T-cell (primary cell): ENCODE measurements at regions not wholly inside any gene's neighbourhood (a gene's known extent, or its start where the extent isn't known, plus 50 kb on each side); places are given as distances from the start of the nearest gene placed in this dataset.

Source experiments
- ATAC-seq, 4 experiments: fragments of 200-7000 bp in 3 of 4; fragments of 150-1000 bp in 1 of 4; cut with Tn5 transposase; replicated peaks in 1 of 4; 1 replicate in 3 of 4; 2 replicates in 1 of 4; pipeline ENCODE4 v1.10.0; 2021; ENCODE audit warnings: moderate library complexity in 3 of 4, mild to moderate bottlenecking in 2 of 4, moderate number of reproducible peaks in 1 of 4
- CTCF ChIA-PET, 2 donors: fragments of 300-600 bp; sonication (Branson Sonifier 250); formaldehyde crosslinking; loops; one replicate each; lab custom pipeline; 2022; ENCODE audit warnings: antibody characterized with exemption in 2 of 2; lab: Charles Lee
- POLR2A ChIA-PET, 2 donors: fragments of 300-600 bp; sonication (Branson Sonifier 250); formaldehyde crosslinking; loops; one replicate each; lab custom pipeline; 2022; ENCODE audit warnings: antibody characterized with exemption in 2 of 2; lab: Charles Lee
- DNase-seq, 35 experiments: peaks; one replicate each; pipeline versions ENCODE4 v3.0.0 to v3.0.0-alpha.2; 2013 to 2023
- H3K27ac ChIP-seq: one replicate; pipeline ENCODE4 v1.5.1; 2013; ENCODE audit warnings: low read length
- H3K27me3 ChIP-seq, 2 experiments: replicated peaks in 1 of 2; 1 replicate in 1 of 2; 2 replicates in 1 of 2; pipeline versions ENCODE4 v1.6.1 to v1.7.0; 2013; ENCODE audit warnings: low read length in 1 of 2, mixed read lengths in 1 of 2; ENCODE audit not compliant: control insufficient read depth in 2 of 2, insufficient read depth in 2 of 2; ENCODE audit errors: extremely low read depth in 1 of 2
- H3K36me3 ChIP-seq, 2 donors: 1 replicate in 1 of 2; 2 replicates in 1 of 2; pipeline versions ENCODE4 v1.6.1 to v1.7.0; 2013; ENCODE audit warnings: low read length in 1 of 2; ENCODE audit not compliant: control insufficient read depth in 2 of 2, insufficient read depth in 1 of 2; ENCODE audit errors: extremely low read depth in 1 of 2
- H3K4me1 ChIP-seq, 2 experiments: 1 replicate in 1 of 2; 2 replicates in 1 of 2; pipeline versions ENCODE4 v1.6.1 to v1.7.0; 2013; ENCODE audit warnings: low read length in 2 of 2, mixed read lengths in 1 of 2; ENCODE audit not compliant: insufficient read depth in 2 of 2, control insufficient read depth in 1 of 2; ENCODE audit errors: extremely low read depth in 1 of 2
- H3K4me3 ChIP-seq, 2 donors: 1 replicate in 1 of 2; 2 replicates in 1 of 2; pipeline versions ENCODE4 v1.5.1 to v1.7.0; 2013; ENCODE audit warnings: mild to moderate bottlenecking in 2 of 2, low read length in 1 of 2, moderate library complexity in 1 of 2; ENCODE audit not compliant: control insufficient read depth in 1 of 2; ENCODE audit errors: extremely low read depth in 1 of 2
- H3K9me3 ChIP-seq: 2 replicates; pipeline ENCODE4 v1.7.0; 2013
- H3K27ac Mint-ChIP-seq, 2 donors: one replicate each; pipeline ENCODE4 v1.8.0; 2020 to 2021; ENCODE audit warnings: mild to moderate bottlenecking in 2 of 2, mixed read lengths in 2 of 2
- H3K27me3 Mint-ChIP-seq, 2 donors: one replicate each; pipeline ENCODE4 v1.8.0; 2021 to 2022; ENCODE audit warnings: mixed read lengths in 2 of 2
- H3K36me3 Mint-ChIP-seq: one replicate; pipeline ENCODE4 v1.8.0; 2021; ENCODE audit warnings: mixed read lengths
- H3K4me1 Mint-ChIP-seq, 3 donors: one replicate each; pipeline ENCODE4 v1.8.0; 2020 to 2022; ENCODE audit warnings: mixed read lengths in 3 of 3, mild to moderate bottlenecking in 1 of 3
- H3K4me3 Mint-ChIP-seq, 3 donors: one replicate each; pipeline ENCODE4 v1.8.0; 2020 to 2022; ENCODE audit warnings: mild to moderate bottlenecking in 3 of 3, mixed read lengths in 3 of 3, moderate library complexity in 3 of 3
- H3K9me3 Mint-ChIP-seq, 3 donors: one replicate each; pipeline ENCODE4 v1.8.0; 2020 to 2022; ENCODE audit warnings: mixed read lengths in 3 of 3
- WGBS: methylation state at CpG from one replicate; pipeline ENCODE4 v1.1.5; 2013; ENCODE audit warnings: missing lambda C conversion rate; ENCODE audit not compliant: insufficient coverage; 5-methylcytosine and 5-hydroxymethylcytosine counted together

DNA sequence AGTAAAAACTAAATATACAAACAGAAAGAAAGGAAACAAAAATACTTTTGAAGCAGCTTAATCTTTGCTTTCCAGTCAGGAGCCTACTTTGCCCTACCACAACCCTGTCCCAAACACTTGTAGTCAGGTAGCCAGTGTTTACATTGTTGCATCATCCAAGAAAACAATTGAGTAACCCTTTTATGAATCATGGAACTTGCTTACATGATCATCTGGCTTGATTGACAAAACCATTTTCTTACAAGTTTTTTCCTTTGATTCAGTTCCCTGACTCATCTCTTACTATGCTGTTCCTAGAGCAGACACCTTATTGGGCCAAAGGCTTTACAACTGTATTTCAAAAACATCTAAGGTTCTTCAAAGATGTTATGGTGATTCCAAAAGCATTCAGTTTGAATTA is 740.1 kb downstream of the KLHL13 start:
- no peak for ATAC-seq
- Histone ChIP-seq H3K27me3 (no peaks in the 10 kb centered on the region), H3K4me1 (no peaks in the 10 kb centered on the region), H3K4me3 (no peak overlapping the region), H3K9me3 (no peaks in the 10 kb centered on the region), H3K27ac (no peak overlapping the region), H3K36me3 (no peaks in the 10 kb centered on the region)
- ChIA-PET POLR2A (no interaction called here), CTCF (no interaction called here)
- peaks cover 0 to 3% of the 10 kb centered on the region in 2 donors for H3K27me3 Mint-ChIP-seq
- H3K9me3 Mint-ChIP-seq, result no peaks in the 10 kb centered on the region
- H3K4me1 Mint-ChIP-seq, result no peaks in the 10 kb centered on the region
- H3K27ac Mint-ChIP-seq, result no peak overlapping the region
- no peaks in the 10 kb centered on the region for H3K36me3 Mint-ChIP-seq
- DNase-seq, result no peak
- H3K4me3 Mint-ChIP-seq, result no peak overlapping the region

DNA sequence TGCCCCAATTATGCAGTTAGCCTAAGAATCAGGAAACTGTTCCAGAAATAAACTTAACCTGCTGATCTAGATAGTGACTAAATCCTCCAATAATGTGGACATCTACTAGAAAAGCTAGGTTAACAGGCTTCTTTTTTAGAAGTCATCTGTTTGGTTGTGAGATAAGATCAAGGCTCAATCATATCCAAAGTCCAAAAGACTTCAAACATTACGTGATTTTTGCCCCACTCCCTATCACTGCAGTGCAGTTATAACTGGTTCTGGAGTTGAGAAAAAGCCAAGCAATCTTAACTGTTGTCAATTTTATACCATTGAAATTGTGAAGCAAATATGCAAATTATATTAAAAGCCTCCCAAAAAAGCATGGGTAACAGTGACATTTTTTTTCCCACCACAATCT is 781.4 kb downstream of the KLHL13 start:
- Histone ChIP-seq H3K9me3 (no peaks in the 10 kb centered on the region), H3K4me3 (no peak overlapping the region), H3K4me1 (no peaks in the 10 kb centered on the region), H3K27me3 (no peaks in the 10 kb centered on the region), H3K36me3 (no peaks in the 10 kb centered on the region), H3K27ac (no peak overlapping the region)
- no CpG with 5 or more reads among the region's 1 CpG for WGBS
- no peak overlapping the region for H3K4me3 Mint-ChIP-seq
- no peak for DNase-seq
- no peak overlapping the region for H3K27ac Mint-ChIP-seq
- no peaks in the 10 kb centered on the region for H3K4me1 Mint-ChIP-seq
- peaks cover 0 to 19% of the 10 kb centered on the region in 2 donors for H3K27me3 Mint-ChIP-seq
- ChIA-PET CTCF (no interaction called here), POLR2A (no interaction called here)
- H3K9me3 Mint-ChIP-seq, result peaks cover 4 to 7% (median 5%) of the 10 kb centered on the region in 3 donors
- ATAC-seq, result no peak
- H3K36me3 Mint-ChIP-seq, result no peaks in the 10 kb centered on the region

DNA sequence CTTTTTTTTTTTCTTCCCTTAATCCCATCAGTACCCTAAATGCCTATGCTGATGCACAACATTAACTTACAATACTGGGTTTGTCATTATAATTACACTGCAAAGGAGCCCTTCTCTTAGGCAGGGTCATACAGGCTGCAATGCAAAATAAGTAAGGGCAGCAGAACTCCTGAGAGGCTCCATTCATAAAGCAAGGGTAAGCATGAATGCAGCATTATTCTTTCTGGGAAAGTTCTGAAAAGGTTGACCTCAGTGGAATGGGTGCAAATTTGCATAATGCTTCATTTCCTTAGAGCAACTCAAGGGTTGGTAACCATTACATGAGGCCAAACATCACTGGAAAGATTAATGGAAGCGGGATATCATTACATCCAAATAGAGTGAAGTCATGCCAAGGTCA is 789.2 kb downstream of the KLHL13 start:
- POLR2A ChIA-PET, result no interaction called here
- Mint-ChIP-seq H3K27ac (no peak overlapping the region), H3K9me3 (peaks cover 1 to 6% (median 4%) of the 10 kb centered on the region in 3 donors), H3K36me3 (no peaks in the 10 kb centered on the region), H3K27me3 (peaks cover 0 to 4% of the 10 kb centered on the region in 2 donors), H3K4me1 (no peaks in the 10 kb centered on the region), H3K4me3 (no peak overlapping the region)
- WGBS, result no CpG with 5 or more reads among the region's 1 CpG
- Histone ChIP-seq H3K27ac (no peak overlapping the region), H3K9me3 (no peaks in the 10 kb centered on the region), H3K4me3 (no peak overlapping the region), H3K27me3 (no peaks in the 10 kb centered on the region), H3K36me3 (no peaks in the 10 kb centered on the region), H3K4me1 (no peaks in the 10 kb centered on the region)
- CTCF ChIA-PET, result no interaction called here
- no peak for ATAC-seq
- no peak for DNase-seq

DNA sequence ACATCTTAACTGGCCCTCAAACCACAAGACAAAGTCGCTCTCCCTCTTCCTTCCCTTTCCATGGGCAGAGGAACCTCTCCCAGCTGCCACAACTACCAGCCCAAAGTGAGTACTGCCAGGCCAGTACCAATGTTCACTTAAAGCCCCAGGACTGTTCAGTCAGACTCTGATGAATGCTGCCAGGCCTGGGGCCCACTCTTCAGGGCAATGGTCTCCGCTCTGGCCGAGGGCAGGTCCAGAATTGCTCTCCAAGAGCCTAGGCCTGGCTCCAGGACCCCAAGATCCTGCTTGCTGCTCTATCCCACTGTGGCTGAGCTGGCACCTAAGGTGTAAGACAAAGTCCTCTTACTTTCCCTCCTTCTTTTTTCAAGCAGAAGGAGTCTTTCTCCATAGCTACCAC is 790.9 kb downstream of the KLHL13 start:
- Histone ChIP-seq H3K4me3 (no peak overlapping the region), H3K27me3 (no peaks in the 10 kb centered on the region), H3K27ac (no peak overlapping the region), H3K9me3 (no peaks in the 10 kb centered on the region), H3K36me3 (no peaks in the 10 kb centered on the region), H3K4me1 (no peaks in the 10 kb centered on the region)
- ATAC-seq, result no peak
- H3K36me3 Mint-ChIP-seq, result no peaks in the 10 kb centered on the region
- H3K27ac Mint-ChIP-seq, result no peak overlapping the region
- no peak overlapping the region for H3K4me3 Mint-ChIP-seq
- ChIA-PET CTCF (no interaction called here), POLR2A (no interaction called here)
- WGBS, result 6% methylated on average over 2 of the region's 3 CpGs
- H3K27me3 Mint-ChIP-seq, result peaks cover 0 to 4% of the 10 kb centered on the region in 2 donors
- no peak for DNase-seq
- H3K4me1 Mint-ChIP-seq, result no peaks in the 10 kb centered on the region
- H3K9me3 Mint-ChIP-seq, result peaks cover 1 to 6% (median 4%) of the 10 kb centered on the region in 3 donors

DNA sequence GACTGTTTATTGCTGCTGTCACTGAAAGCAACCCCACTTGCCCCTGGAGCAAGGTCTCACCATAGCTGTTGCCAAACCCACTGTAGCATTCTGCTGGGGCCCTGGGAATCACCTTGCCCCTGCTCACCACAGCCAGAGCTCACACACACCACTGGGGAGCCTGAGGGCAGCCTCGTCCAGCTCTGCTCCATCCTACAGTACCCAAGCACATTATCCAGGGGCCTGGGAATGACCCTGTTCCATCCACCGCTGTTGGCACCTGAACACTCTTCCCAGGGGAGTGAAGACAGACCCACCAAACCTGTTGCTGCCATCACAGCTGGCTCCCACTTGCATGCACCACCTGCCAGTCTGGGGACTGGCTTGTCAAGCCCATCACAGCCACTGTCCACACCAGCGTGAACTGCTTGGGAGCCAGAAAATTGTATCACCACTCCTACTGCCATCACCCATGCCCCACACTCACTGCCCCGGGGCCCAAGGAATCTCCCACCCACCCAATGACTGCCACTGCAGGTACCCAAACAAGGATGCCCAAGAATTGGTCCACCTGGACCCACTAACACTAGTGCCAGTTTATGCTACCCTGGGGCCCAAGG is 811.3 kb downstream of the KLHL13 start:
- no peak overlapping the region for H3K4me3 ChIP-seq
- H3K36me3 ChIP-seq, result no peaks in the 10 kb centered on the region
- H3K4me1 ChIP-seq, result no peaks in the 10 kb centered on the region
- DNase-seq (no peak), ATAC-seq (no peak)
- Mint-ChIP-seq H3K4me1 (no peaks in the 10 kb centered on the region), H3K27me3 (peaks cover 0 to 8% of the 10 kb centered on the region in 2 donors), H3K4me3 (no peak overlapping the region), H3K9me3 (no peaks in the 10 kb centered on the region), H3K36me3 (no peaks in the 10 kb centered on the region), H3K27ac (no peak overlapping the region)
- 69% methylated on average over 3 of the region's 4 CpGs for WGBS
- ChIA-PET POLR2A (no interaction called here), CTCF (no interaction called here)
- no peaks in the 10 kb centered on the region for H3K9me3 ChIP-seq
- H3K27me3 ChIP-seq, result no peaks in the 10 kb centered on the region
- no peak overlapping the region for H3K27ac ChIP-seq

DNA sequence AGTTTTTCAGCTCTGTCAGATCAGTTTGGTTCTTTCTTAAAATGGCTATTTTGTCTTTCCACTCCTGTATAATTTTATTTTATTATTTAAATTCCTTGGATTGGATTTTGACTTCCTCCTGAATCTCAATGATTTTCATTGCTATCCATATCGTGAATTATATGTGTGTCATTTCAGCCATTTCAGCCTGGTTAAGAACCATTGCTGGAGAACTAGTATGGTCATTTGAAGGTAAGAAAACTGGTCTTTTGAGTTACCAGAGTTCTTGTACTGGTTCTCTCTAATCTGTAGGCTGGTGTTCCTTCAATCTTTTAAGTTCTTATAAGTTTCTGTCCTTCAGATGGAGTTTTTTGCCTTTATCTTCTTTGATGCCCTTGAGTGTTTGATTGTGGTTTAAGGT is 815.5 kb downstream of the KLHL13 start:
- no CpG with 5 or more reads among the region's 1 CpG for WGBS
- H3K9me3 Mint-ChIP-seq, result peaks cover 3 to 9% (median 4%) of the 10 kb centered on the region in 3 donors
- no peak for ATAC-seq

DNA sequence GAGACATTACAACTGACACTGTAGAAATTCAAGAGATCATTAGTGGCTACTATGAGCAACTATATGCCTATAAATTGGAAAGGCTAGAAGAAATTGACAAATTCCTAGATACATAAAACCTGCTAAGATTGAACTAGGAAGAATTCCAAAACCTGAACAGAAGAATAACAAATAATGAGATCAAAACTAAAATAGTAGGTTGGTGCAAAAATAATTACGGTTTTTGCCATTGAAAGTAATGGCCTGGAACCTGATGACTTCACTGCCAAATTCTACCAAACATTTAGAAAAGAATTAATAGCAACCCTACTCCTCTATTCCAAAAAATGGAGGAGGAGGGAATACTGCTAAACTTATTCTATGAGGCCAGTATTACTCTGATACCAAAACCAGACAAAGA is 824.9 kb downstream of the KLHL13 start:
- ChIA-PET POLR2A (no interaction called here), CTCF (no interaction called here)
- WGBS, result no CpG with 5 or more reads among the region's 1 CpG
- no peak for DNase-seq
- no peaks in the 10 kb centered on the region for H3K27me3 ChIP-seq
- no peak for ATAC-seq
- H3K4me1 ChIP-seq, result no peaks in the 10 kb centered on the region
- H3K4me3 ChIP-seq, result no peak overlapping the region
- no peaks in the 10 kb centered on the region for H3K36me3 ChIP-seq
- no peak overlapping the region for H3K27ac Mint-ChIP-seq
- no peak overlapping the region for H3K27ac ChIP-seq
- H3K4me1 Mint-ChIP-seq, result no peaks in the 10 kb centered on the region
- H3K4me3 Mint-ChIP-seq, result no peak overlapping the region
- peaks cover 2% of the 10 kb centered on the region for H3K9me3 ChIP-seq
- H3K9me3 Mint-ChIP-seq, result peaks cover 1 to 9% (median 4%) of the 10 kb centered on the region in 3 donors
- no peaks in the 10 kb centered on the region for H3K36me3 Mint-ChIP-seq
- H3K27me3 Mint-ChIP-seq, result peaks cover 0 to 3% of the 10 kb centered on the region in 2 donors

More for the DNA sequence above, 815.5 kb downstream of the KLHL13 start:
- CTCF ChIA-PET, result no interaction called here
- no peak overlapping the region for H3K4me3 ChIP-seq
- peaks cover 0 to 8% of the 10 kb centered on the region in 2 donors for H3K27me3 Mint-ChIP-seq
- no peaks in the 10 kb centered on the region for H3K36me3 Mint-ChIP-seq
- POLR2A ChIA-PET, result no interaction called here
- H3K27me3 ChIP-seq, result no peaks in the 10 kb centered on the region
- H3K36me3 ChIP-seq, result no peaks in the 10 kb centered on the region
- H3K27ac Mint-ChIP-seq, result no peak overlapping the region
- no peak overlapping the region for H3K4me3 Mint-ChIP-seq
- H3K9me3 ChIP-seq, result no peaks in the 10 kb centered on the region
- H3K27ac ChIP-seq, result no peak overlapping the region
- H3K4me1 ChIP-seq, result no peaks in the 10 kb centered on the region
- H3K4me1 Mint-ChIP-seq, result no peaks in the 10 kb centered on the region
- DNase-seq, result no peak
